AG04450 (cell line): ENCODE measurements at regions not wholly inside any gene's neighbourhood (a gene's known extent, or its start where the extent isn't known, plus 50 kb on each side); places are given as distances from the start of the nearest gene placed in this dataset.

Experiments used
- CTCF ChIA-PET: fragments of 300-600, 350-600 bp; formaldehyde crosslinking; extraction: SDS; loops from one replicate; lab custom pipeline; 2022; ENCODE audit warnings: antibody characterized with exemption, inconsistent platforms; lab: Charles Lee
- POLR2A ChIA-PET: fragments of 350-600 bp; formaldehyde crosslinking; extraction: SDS; loops from one replicate; lab custom pipeline; 2021; ENCODE audit warnings: antibody characterized with exemption, inconsistent platforms; lab: Yijun Ruan, JAX
- DNase-seq: peaks from one replicate; pipeline ENCODE4 v3.0.0-alpha.2; 2011; ENCODE audit warnings: low read depth, low spot score
- H3K27ac ChIP-seq: one replicate; pipeline ENCODE4 v1.5.1; 2012; ENCODE audit warnings: low read depth, low read length, control low read depth
- H3K27me3 ChIP-seq: one replicate; pipeline ENCODE4 v1.6.0; 2012; ENCODE audit warnings: low read length; ENCODE audit not compliant: control insufficient read depth, insufficient read depth
- H3K4me3 ChIP-seq: 2 replicates; pipeline ENCODE4 v1.5.1; 2011; ENCODE audit warnings: mild to moderate bottlenecking, low read depth, low read length, control low read depth
- H3K9me3 ChIP-seq: 2 replicates; pipeline ENCODE4 v1.5.1; 2012; ENCODE audit warnings: low read length; ENCODE audit not compliant: control insufficient read depth, insufficient read depth
- CTCF ChIP-seq: IDR thresholded peaks from 2 replicates; pipeline ENCODE4 v1.5.1; 2011; ENCODE audit warnings: low read depth, low read length, control low read depth, inconsistent platforms

- CTCF ChIA-PET = no interaction called here
- H3K27me3 ChIP-seq = peaks cover 24% of the 10 kb centered on the region
These were observed 87.0 kb upstream of the AMOTL1 start for GRCh38 chr11:94681140-94681539.

GRCh38 chr11:94681852-94682251 is 86.3 kb upstream of the AMOTL1 start:
- Histone ChIP-seq H3K4me3 (no peak overlapping the region), H3K27ac (no peak overlapping the region), H3K27me3 (peaks cover 24% of the 10 kb centered on the region), H3K9me3 (no peaks in the 10 kb centered on the region)
- ChIA-PET CTCF (no interaction called here), POLR2A (no interaction called here)
- no peak for DNase-seq
- TF ChIP-seq CTCF = no peak

More at GRCh38 chr11:94681140-94681539, 87.0 kb upstream of the AMOTL1 start:
- no peak for DNase-seq
- Histone ChIP-seq H3K9me3 (no peaks in the 10 kb centered on the region), H3K4me3 (no peak overlapping the region), H3K27ac (no peak overlapping the region)
- no peak for TF ChIP-seq CTCF
- POLR2A ChIA-PET = no interaction called here

DNA sequence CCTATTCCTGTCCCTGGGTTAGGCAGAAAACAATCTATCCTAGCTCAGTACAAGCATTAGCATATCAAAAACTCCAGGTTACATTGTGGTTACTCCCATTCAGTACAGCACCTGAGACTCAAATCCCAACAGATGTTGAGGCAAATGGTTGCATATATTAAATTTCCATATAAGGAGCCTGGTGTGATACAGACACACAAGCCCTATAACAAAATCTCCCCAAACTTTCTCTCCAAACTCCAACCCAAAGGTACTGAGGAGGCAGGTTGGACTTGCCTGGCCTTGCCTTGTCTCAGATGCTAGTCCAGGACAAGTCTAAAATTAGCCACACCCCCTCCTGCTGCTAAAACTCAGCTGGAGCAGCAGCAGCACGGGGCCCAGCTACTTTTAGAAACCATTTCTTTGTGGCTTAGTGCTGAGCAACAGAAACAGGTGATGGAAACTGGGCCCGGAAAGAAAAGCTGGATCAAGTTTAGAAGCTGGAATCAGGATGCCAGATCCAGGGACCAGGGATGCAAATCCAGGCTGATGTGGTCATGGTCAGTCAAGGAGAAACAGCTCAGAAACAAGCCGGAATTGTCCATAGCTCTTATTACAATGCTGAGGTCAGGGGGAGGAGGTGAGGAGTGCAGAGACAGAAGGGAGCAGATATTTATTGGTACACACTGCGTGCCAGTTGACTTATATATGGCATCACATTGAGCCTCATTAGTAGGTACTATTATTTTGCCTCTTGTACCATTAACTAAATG is 73.7 kb upstream of the AMOTL1 start:
- POLR2A ChIA-PET = no interaction called here

DNA sequence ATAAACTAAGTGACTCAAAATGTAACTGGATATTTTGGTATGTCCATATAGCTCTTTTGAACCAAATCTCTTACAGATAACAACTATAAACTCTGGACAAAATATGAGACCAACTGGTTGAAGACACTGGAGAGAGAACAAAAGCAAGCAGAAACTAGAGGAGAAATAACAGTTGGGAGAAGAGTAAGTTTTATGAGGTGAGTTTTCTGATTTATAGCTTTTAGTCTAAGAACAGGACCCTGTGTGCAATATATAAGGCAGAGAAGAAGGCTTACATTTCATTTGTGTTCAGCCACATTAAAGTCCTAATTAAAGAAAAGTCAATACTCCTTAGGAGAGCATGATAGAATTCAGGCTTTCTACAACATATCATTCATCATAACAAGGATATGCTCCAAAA is 71.0 kb upstream of the AMOTL1 start:
- no peak for DNase-seq
- POLR2A ChIA-PET = no interaction called here
- CTCF ChIA-PET = no interaction called here
- Histone ChIP-seq H3K9me3 (no peaks in the 10 kb centered on the region), H3K27me3 (peaks cover 9% of the 10 kb centered on the region), H3K27ac (no peak overlapping the region), H3K4me3 (no peak overlapping the region)
- TF ChIP-seq CTCF = no peak

More for the DNA sequence above, 73.7 kb upstream of the AMOTL1 start:
- H3K9me3 ChIP-seq = no peaks in the 10 kb centered on the region
- H3K4me3 ChIP-seq = no peak overlapping the region
- no peak for DNase-seq
- CTCF ChIA-PET = no interaction called here
- H3K27me3 ChIP-seq = peaks cover 12% of the 10 kb centered on the region
- no peak for TF ChIP-seq CTCF
- H3K27ac ChIP-seq = no peak overlapping the region

DNA sequence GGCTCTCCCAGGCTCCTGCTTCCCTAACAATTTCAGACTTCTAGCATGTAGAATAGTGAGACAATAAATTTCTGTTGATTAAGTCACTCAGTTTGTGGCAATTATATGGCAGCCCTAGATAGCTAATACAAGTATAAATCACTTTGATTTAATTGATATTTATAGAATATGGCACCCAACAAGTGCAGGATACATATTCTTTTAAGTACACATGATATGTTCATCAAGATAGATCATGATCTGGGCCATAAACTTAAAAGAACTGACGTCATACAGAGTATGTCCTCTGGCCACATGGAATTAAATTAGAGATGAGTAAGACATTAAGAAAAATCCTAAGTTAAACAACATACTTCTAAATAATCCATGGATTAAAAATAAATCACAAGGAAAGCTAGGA is 67.5 kb upstream of the AMOTL1 start:
- Histone ChIP-seq H3K27me3 (no peaks in the 10 kb centered on the region), H3K4me3 (no peak overlapping the region), H3K27ac (no peak overlapping the region), H3K9me3 (no peaks in the 10 kb centered on the region)
- TF ChIP-seq CTCF = no peak
- DNase-seq = no peak
- ChIA-PET POLR2A (no interaction called here), CTCF (interaction anchor here (1.0 kb wide), 1 partner anchor 197 kb away, joined by 4 read pairs; no protein-coding TSS in a partner anchor)
